IMR-90 (cell line): ENCODE measurements at regions not wholly inside any gene's neighbourhood (a gene's known extent, or its start where the extent isn't known, plus 50 kb on each side); places are given as distances from the start of the nearest gene placed in this dataset.
A peak's percentile ranks its signal among the peaks of the same experiment; 100 is the strongest.
"Not testable (repeated sequence)": the region's sequence is repeated elsewhere in the genome, so short reads cannot be mapped to it uniquely, and the experiment has no call there.

Source experiments
- ATAC-seq: fragments of 200-7000 bp; cut with Tn5 transposase; 2 replicates; pipeline ENCODE4 v1.9.1; 2020; ENCODE audit warnings: low read depth, mild to moderate bottlenecking, moderate library complexity
- BruUV-seq: library from RNA; stranded (reverse); fragments of 400-500 nt; replicated peaks from 2 replicates; lab custom pipeline; 2021; lab: Mats Ljungman, UMichigan
- CTCF ChIA-PET: fragments of 300-600 bp; formaldehyde crosslinking; extraction: SDS; loops from one replicate; lab custom pipeline; 2021; ENCODE audit warnings: antibody characterized with exemption; lab: Yijun Ruan, JAX
- POLR2A ChIA-PET: fragments of 300-600 bp; sonication (Branson Sonifier 250); formaldehyde crosslinking; loops from one replicate; lab custom pipeline; 2022; ENCODE audit warnings: antibody characterized with exemption; ENCODE audit not compliant: unreplicated experiment; lab: Charles Lee
- DNase-seq: peaks from one replicate; pipeline ENCODE4 v3.0.0; 2013
- H2AFZ ChIP-seq: replicated peaks from 2 replicates; pipeline ENCODE3; 2013; ENCODE audit warnings: low read length, mild to moderate bottlenecking; ENCODE audit not compliant: poor library complexity
- H2AK5ac ChIP-seq: 2 replicates; pipeline ENCODE4 v1.6.1; 2013; ENCODE audit warnings: low read depth, low read length, inconsistent platforms
- H2AK9ac ChIP-seq: replicated peaks from 2 replicates; pipeline ENCODE3; 2013; ENCODE audit warnings: mild to moderate bottlenecking, low read depth, low read length, moderate library complexity; ENCODE audit not compliant: poor library complexity
- H2BK120ac ChIP-seq: 2 replicates; pipeline ENCODE4 v1.6.1; 2013; ENCODE audit warnings: low read depth, low read length, inconsistent platforms
- H2BK15ac ChIP-seq: 3 replicates; pipeline ENCODE4 v1.6.1; 2013; ENCODE audit warnings: low read depth, low read length, inconsistent platforms
- H2BK20ac ChIP-seq: 2 replicates; pipeline ENCODE4 v1.6.1; 2013; ENCODE audit warnings: low read depth, mild to moderate bottlenecking, inconsistent platforms, low read length, moderate library complexity
- H2BK5ac ChIP-seq: 2 replicates; pipeline ENCODE4 v1.6.1; 2013; ENCODE audit warnings: mild to moderate bottlenecking, low read depth, low read length, inconsistent platforms; ENCODE audit not compliant: poor library complexity, severe bottlenecking
- H3K14ac ChIP-seq: replicated peaks from 2 replicates; pipeline ENCODE4 v1.6.1; 2013; ENCODE audit warnings: low read depth, low read length, inconsistent platforms
- H3K18ac ChIP-seq: 2 replicates; pipeline ENCODE4 v1.6.1; 2013; ENCODE audit warnings: low read depth, low read length, control low read depth
- H3K23ac ChIP-seq: 2 replicates; pipeline ENCODE4 v1.6.1; 2013; ENCODE audit warnings: low read depth, low read length, inconsistent platforms
- H3K27ac ChIP-seq: 2 replicates; pipeline ENCODE4 v1.5.1; 2013; ENCODE audit warnings: mild to moderate bottlenecking, control low read depth, low read length; ENCODE audit not compliant: insufficient read depth
- H3K27me3 ChIP-seq: 2 replicates; pipeline ENCODE4 v1.6.1; 2013; ENCODE audit warnings: low read length; ENCODE audit not compliant: control insufficient read depth, insufficient read depth
- H3K36me3 ChIP-seq: 2 replicates; pipeline ENCODE4 v1.6.1; 2013; ENCODE audit warnings: low read length, mixed read lengths; ENCODE audit not compliant: control insufficient read depth, insufficient read depth
- H3K4ac ChIP-seq: 2 replicates; pipeline ENCODE4 v1.6.1; 2013; ENCODE audit warnings: low read depth, low read length, inconsistent platforms
- H3K4me1 ChIP-seq: 2 replicates; pipeline ENCODE4 v1.6.1; 2013; ENCODE audit warnings: low read length, mixed read lengths; ENCODE audit not compliant: control insufficient read depth, insufficient read depth
- H3K4me2 ChIP-seq: 2 replicates; pipeline ENCODE4 v1.6.1; 2013; ENCODE audit warnings: low read depth, mild to moderate bottlenecking, control low read depth, low read length, moderate library complexity
- H3K4me3 ChIP-seq: 2 replicates; pipeline ENCODE4 v1.5.1; 2013; ENCODE audit warnings: low read depth, mild to moderate bottlenecking, control low read depth, low read length, moderate library complexity; ENCODE audit not compliant: insufficient read depth
- H3K56ac ChIP-seq: 2 replicates; pipeline ENCODE4 v1.6.1; 2013; ENCODE audit warnings: low read length, inconsistent platforms; ENCODE audit not compliant: insufficient read depth; ENCODE audit errors: extremely low read depth
- H3K79me1 ChIP-seq, 2 experiments: 2 replicates each; pipeline ENCODE4 v1.6.1; 2013; ENCODE audit warnings: low read length in 2 of 2, inconsistent platforms in 1 of 2, low read depth in 1 of 2
- H3K9ac ChIP-seq: 2 replicates; pipeline ENCODE4 v1.6.1; 2013; ENCODE audit warnings: low read depth, low read length, control low read depth
- H3K9me1 ChIP-seq: 2 replicates; pipeline ENCODE4 v1.6.1; 2013; ENCODE audit warnings: low read length, inconsistent platforms; ENCODE audit not compliant: insufficient read depth
- H3K9me3 ChIP-seq: 2 replicates; pipeline ENCODE4 v1.6.1; 2013; ENCODE audit warnings: low read length; ENCODE audit not compliant: control insufficient read depth, insufficient read depth
- H4K20me1 ChIP-seq: 2 replicates; pipeline ENCODE4 v1.6.1; 2013; ENCODE audit warnings: low read length, inconsistent platforms; ENCODE audit not compliant: insufficient read depth
- H4K5ac ChIP-seq: 2 replicates; pipeline ENCODE4 v1.6.1; 2013; ENCODE audit warnings: mild to moderate bottlenecking, low read depth, low read length, control low read depth
- H4K8ac ChIP-seq, 2 experiments: 2 replicates each; pipeline ENCODE4 v1.6.1; 2013; ENCODE audit warnings: low read depth in 2 of 2, low read length in 2 of 2, control low read depth in 1 of 2, inconsistent platforms in 1 of 2
- H4K91ac ChIP-seq: 2 replicates; pipeline ENCODE4 v1.6.1; 2013; ENCODE audit warnings: low read depth, low read length, inconsistent platforms; ENCODE audit not compliant: insufficient read depth
- WGBS, 2 experiments: methylation state at CpG; one replicate each; pipeline versions ENCODE4 v1.1.5 to v1.1.7; 2013; ENCODE audit warnings: missing lambda C conversion rate in 2 of 2; ENCODE audit not compliant: insufficient read length in 1 of 2; ENCODE audit errors: extremely low coverage in 2 of 2; 5-methylcytosine and 5-hydroxymethylcytosine counted together
- dilution Hi-C: fragments of 300-500 bp; cut with HindIII; formaldehyde crosslinking; loops from one replicate; pipeline ENCODE4 v1.14.3; 2018; ENCODE audit warnings: low sequenced_read_pairs; ENCODE audit not compliant: unreplicated experiment
- in situ Hi-C: fragments of 300-500 bp; cut with MboI; formaldehyde crosslinking; loops from 3 replicates; pipeline ENCODE4 v1.14.3; 2019; ENCODE audit warnings: low sequenced_read_pairs, inconsistent platforms, mixed read lengths
- intact Hi-C: fragments of 100-400 bp; cut with micrococcal nuclease; formaldehyde crosslinking; loops from 2 replicates; pipeline ENCODE4 v1.10.0; 2022

DNA sequence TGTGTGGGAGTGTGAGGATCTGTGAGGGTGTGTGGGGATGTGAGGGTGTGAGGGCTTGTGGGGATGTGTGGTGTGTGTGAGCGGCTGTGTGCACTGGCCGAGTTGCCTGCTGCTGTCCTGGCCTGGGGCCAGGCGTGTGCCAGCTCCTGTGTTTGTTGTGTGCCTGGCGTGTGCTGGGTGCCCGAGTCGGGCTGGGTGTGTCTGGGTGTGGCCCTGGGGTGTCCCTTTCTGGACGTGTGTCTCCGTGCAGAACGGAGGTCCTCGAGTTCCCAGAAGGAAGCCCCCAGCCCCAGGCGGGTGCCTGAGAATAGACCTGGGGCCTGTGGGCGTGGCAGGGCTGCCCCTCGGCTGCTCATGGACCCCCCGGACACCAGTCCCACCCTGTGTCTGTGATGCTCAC is 157.7 kb downstream of the TMEM121 start:
- H2AK5ac ChIP-seq, H3K9me1 ChIP-seq, H4K8ac ChIP-seq, POLR2A ChIA-PET, H4K5ac ChIP-seq, DNase-seq, H4K20me1 ChIP-seq, H3K56ac ChIP-seq, H2BK120ac ChIP-seq, H3K14ac ChIP-seq, H3K36me3 ChIP-seq, H3K9me3 ChIP-seq, CTCF ChIA-PET, dilution Hi-C loops, H3K79me1 ChIP-seq, H3K4me3 ChIP-seq, H2BK15ac ChIP-seq, H2BK20ac ChIP-seq, H3K4me1 ChIP-seq, H2AFZ ChIP-seq, in situ Hi-C loops, H3K23ac ChIP-seq, ATAC-seq, H2BK5ac ChIP-seq, H3K27me3 ChIP-seq, H4K91ac ChIP-seq, H3K27ac ChIP-seq, H3K18ac ChIP-seq, BruUV-seq, H3K4ac ChIP-seq, H3K4me2 ChIP-seq, intact Hi-C loops, H3K9ac ChIP-seq, H2AK9ac ChIP-seq: not testable (repeated sequence)
- WGBS, 2 experiments, result no CpG with 5 or more reads among the region's 14 CpGs

DNA sequence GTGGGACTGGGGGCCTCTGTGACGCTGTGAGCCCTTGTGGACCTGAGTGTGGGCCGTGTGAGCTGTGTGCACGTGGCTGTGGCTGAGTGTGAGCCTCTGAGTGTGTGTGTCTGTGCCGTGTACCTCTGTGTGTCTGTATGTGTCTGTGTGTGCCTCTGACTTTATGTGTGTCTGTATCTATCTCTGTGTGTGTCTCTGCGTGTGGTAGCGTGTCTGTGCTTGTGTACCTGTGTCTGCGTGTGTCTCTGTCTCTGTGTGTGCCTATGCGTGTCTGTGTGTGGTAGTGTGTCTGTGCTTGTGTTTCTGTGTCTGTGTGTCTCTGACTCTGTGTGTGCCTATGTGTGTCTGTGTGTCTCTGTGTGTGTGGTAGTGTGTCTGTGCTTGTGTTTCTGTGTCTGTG is 158.2 kb downstream of the TMEM121 start:
- BruUV-seq, intact Hi-C loops: not testable (repeated sequence)

More for the DNA sequence above, 158.2 kb downstream of the TMEM121 start:
- dilution Hi-C loops, H3K56ac ChIP-seq, H2AK9ac ChIP-seq, H3K27ac ChIP-seq, H3K36me3 ChIP-seq, H2AFZ ChIP-seq, H3K4me3 ChIP-seq, DNase-seq, H3K9ac ChIP-seq, H2AK5ac ChIP-seq, H4K20me1 ChIP-seq, H4K91ac ChIP-seq, H2BK15ac ChIP-seq, ATAC-seq, H3K4me1 ChIP-seq, CTCF ChIA-PET, H3K9me3 ChIP-seq, H2BK120ac ChIP-seq, H3K9me1 ChIP-seq, H3K4me2 ChIP-seq, H3K23ac ChIP-seq, H3K18ac ChIP-seq, H3K27me3 ChIP-seq, POLR2A ChIA-PET, in situ Hi-C loops, H4K8ac ChIP-seq, H3K14ac ChIP-seq, H3K79me1 ChIP-seq, H3K4ac ChIP-seq, H2BK20ac ChIP-seq, H4K5ac ChIP-seq: not testable (repeated sequence)
- H2BK5ac ChIP-seq, result peak overlapping the region; percentile 76
- WGBS, 2 experiments, result no CpG with 5 or more reads among the region's 8 CpGs
